ENCODE measurements at regions not wholly inside any gene's neighbourhood (a gene's known extent, or its start where the extent isn't known, plus 50 kb on each side); places are given as distances from the start of the nearest gene placed in this dataset.

DNA sequence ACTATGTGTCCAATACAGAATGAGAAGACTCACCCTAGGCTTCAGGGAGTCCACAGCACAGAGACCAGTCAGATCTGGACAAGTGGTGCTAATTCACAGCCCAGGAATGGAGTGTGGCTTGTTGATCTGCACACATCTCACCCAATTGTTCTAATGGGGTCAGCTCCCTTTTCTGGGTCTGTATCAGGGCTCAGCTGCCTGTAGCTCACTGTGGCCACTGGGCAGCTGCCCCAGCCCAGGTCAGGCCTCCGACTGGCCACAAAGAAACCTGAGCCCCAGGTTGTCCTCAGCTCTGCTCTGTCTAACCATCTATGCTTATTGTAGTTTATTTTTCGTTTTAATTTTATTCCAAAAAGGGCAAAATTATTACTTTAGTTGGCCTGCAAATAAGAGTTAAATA lies 202.3 kb upstream of the RAB6C start:
- TF ChIP-seq, protein P1, sequence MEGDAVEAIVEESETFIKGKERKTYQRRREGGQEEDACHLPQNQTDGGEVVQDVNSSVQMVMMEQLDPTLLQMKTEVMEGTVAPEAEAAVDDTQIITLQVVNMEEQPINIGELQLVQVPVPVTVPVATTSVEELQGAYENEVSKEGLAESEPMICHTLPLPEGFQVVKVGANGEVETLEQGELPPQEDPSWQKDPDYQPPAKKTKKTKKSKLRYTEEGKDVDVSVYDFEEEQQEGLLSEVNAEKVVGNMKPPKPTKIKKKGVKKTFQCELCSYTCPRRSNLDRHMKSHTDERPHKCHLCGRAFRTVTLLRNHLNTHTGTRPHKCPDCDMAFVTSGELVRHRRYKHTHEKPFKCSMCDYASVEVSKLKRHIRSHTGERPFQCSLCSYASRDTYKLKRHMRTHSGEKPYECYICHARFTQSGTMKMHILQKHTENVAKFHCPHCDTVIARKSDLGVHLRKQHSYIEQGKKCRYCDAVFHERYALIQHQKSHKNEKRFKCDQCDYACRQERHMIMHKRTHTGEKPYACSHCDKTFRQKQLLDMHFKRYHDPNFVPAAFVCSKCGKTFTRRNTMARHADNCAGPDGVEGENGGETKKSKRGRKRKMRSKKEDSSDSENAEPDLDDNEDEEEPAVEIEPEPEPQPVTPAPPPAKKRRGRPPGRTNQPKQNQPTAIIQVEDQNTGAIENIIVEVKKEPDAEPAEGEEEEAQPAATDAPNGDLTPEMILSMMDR (IDR thresholded peaks at IDR 0.05; ENCODE audit: low read depth, low read length, missing control alignments), result no peak
- no peak overlapping the region for H3K4me3 ChIP-seq (replicated peaks; ENCODE audit: low read depth, low read length)
- DNase-seq (ENCODE audit: extremely low read depth, low read depth), result no peak

DNA sequence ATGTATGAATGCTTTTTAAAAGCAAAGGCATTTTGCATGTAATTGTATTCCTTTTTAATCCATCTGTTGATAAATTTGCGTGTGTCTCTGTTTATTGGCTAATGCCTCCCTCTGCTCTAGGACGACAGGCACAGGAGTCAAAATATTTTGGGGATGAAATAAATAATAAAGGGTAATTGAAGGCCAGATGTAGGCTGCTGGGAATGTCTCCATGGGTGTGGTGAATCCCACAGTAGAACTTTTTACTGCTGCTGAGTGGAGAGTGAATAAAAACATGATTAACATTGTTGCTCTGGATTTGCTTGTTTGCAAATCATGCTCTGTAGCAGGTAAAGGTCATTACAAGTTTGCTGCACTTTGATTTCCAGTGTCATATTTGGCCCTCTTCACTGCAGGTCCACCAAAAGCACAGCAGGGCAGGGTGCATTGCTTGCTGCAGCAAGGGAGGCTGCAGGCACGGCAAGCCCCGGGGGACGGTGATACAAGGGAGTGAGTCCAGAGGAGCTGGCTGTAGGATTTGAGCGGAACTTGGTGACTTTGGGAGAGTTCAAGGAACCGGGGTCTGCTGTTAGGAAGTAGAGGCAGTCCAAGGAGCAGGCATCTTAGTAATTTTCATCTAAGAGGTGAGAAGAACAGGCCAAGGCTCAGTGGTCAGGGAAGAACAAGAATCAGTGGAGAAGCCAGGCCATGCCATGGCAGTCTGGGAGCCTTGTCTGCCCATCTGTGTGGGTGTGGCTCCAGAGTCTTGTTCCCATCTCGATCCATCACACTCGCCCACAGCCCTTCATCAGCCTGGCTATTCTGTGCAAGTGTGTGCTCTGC lies 201.5 kb upstream of the RAB6C start:
- no peak overlapping the region for H3K4me3 ChIP-seq (replicated peaks; ENCODE audit: low read depth, low read length)
- TF ChIP-seq, protein P1 (IDR thresholded peaks at IDR 0.05; ENCODE audit: low read depth, low read length, missing control alignments), result no peak
- no peak for DNase-seq (ENCODE audit: extremely low read depth, low read depth)

DNA sequence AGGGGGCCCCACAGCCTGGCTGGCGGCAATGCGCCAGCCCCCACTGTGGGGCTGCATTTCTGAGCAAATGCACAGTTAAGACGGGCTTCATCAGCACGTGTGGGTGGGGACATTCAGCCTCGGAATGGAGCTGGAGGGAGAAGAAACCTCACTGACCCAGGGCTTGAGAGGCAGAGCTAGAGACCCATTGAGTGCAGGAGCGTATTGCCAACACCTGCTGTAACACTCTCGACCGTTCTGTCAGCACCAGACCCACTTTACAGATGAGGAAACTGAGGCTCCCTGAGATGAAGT lies 200.9 kb upstream of the RAB6C start:
- TF ChIP-seq, protein P1 (IDR thresholded peaks at IDR 0.05; ENCODE audit: low read depth, low read length, missing control alignments), result no peak
- DNase-seq (ENCODE audit: extremely low read depth, low read depth), result no peak
- H3K4me3 ChIP-seq (replicated peaks; ENCODE audit: low read depth, low read length), result no peak overlapping the region

DNA sequence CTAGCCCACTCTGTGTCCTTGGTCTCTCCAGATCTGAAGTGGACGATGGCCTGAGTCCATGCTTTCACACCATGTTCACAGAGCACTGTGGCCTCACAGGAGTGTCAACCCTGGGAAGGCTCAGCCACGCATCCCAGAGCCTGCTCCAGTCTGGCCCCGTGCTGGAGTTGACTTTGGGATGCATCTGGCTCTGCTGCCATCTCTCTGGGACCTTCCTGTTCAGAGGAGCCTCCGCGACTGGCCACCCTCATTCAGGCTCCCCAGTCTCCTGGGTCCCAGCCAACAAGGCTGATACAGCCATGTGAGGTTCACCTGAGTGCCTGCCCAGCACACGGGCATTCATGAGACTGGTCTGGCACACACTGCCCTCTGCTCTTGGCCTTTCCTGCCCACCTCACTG lies 199.7 kb upstream of the RAB6C start:
- H3K4me3 ChIP-seq (replicated peaks; ENCODE audit: low read depth, low read length), result no peak overlapping the region
- no peak for DNase-seq (ENCODE audit: extremely low read depth, low read depth)
- TF ChIP-seq, protein P1 (IDR thresholded peaks at IDR 0.05; ENCODE audit: low read depth, low read length, missing control alignments), result no peak

DNA sequence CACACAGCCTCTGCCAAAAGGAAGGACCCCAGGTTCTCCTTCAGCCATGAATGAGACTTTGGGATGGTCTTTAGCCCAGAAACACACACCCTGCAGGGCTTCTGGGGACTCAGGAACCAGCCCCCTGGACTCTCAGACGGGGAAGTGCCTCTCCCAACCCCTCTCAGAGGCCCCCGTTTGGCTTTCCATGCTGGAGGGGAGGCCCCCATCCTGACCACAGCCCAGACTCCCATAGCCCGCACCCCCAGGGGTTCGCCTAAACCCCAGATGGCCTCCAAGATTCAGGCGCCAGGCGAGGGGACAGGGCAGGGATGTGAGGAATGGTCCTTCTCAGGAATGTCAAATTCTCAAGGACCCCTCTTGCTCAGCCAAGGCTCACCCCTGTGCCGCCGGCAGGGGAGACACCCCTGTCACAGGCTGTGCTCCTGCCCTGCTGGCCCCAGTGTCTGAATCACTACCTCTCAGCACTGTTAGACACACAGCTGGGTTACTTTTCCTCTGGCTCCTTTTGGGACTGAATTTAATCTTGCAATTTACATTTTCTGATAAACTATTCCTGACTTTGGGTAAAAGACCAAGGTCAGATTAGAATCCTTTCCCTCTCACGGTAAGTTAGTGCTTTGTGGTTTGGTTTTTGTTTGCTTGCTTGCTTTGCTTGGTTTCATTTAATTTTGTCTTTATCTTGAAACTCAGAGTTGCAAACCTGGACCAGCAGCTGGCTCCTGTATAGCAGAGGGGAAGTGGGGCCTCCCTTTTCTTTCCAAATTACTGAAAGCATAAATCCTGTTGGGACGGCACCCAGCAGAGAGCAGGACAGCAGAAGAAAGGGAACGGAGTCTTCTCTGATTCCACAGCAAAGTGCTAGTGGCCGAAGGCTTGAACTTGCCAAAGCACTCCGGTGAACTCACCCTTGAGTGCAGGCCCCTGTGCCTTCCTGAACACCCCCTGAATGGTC lies 198.9 kb upstream of the RAB6C start:
- DNase-seq (ENCODE audit: extremely low read depth, low read depth), result no peak
- TF ChIP-seq, protein P1 (IDR thresholded peaks at IDR 0.05; ENCODE audit: low read depth, low read length, missing control alignments), result no peak
- H3K4me3 ChIP-seq (replicated peaks; ENCODE audit: low read depth, low read length), result no peak overlapping the region

DNA sequence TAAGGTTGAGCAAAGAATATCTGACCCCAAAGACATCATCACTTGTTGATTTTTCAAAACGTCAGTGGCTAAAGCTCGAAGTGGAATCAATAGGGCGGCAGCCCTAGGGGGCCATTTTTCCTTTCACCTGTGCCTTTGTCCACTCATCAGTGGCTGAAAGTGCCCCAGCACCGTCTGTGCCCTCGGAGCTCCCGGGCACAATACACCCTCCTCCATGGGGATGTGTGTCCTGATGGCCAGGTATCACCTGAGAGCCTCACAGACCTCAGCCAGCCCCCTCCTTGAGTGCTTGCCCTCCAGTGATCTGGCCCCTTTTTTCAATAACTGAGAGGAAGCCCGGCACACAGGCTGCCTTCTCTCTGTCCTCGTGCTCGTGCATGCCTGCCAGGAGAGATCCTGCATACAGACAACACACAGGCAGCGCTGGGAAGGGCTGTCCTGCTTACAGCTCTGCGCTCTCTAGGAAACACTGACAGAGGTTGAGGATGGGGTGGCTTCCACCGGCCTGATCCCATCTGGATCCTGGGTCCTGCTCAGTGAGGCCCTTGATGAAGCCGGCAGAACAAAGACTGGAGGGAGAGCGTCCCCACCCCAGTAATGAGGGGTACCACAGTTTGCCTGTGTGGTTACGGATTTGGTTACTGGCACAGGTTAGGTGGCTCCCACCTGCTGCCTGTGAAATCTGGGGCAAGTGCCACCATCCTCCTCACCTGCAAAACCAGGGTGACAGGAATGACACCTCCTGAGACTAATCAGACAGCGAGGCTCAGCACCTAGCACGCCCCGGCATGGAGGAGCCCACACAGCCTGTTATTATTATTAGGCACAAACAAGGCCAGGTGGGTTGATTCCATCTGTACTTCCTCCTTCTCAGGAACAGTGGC lies 197.5 kb upstream of the RAB6C start:
- TF ChIP-seq, protein P1 (IDR thresholded peaks at IDR 0.05; ENCODE audit: low read depth, low read length, missing control alignments), result no peak
- DNase-seq (ENCODE audit: extremely low read depth, low read depth), result no peak

More for the DNA sequence above, 197.5 kb upstream of the RAB6C start:
- no peak overlapping the region for H3K4me3 ChIP-seq (replicated peaks; ENCODE audit: low read depth, low read length)
